ENCODE measurements at regions not wholly inside any gene's neighbourhood (a gene's known extent, or its start where the extent isn't known, plus 50 kb on each side); places are given as distances from the start of the nearest gene placed in this dataset.

GRCh38 chr2:12658310-12658945 is 58.3 kb upstream of the TRIB2 start:
- H3K4me1 Mint-ChIP-seq (ENCODE audit: low read depth), result peaks cover 14% of the 10 kb centered on the region
- H3K36me3 Mint-ChIP-seq (ENCODE audit: low read depth), result no peaks in the 10 kb centered on the region
- no peaks in the 10 kb centered on the region for H3K9me3 Mint-ChIP-seq
- H3K4me3 Mint-ChIP-seq, result no peak overlapping the region
- peak overlapping the region; percentile 51 for H3K27ac Mint-ChIP-seq
- DNase-seq, result no peak
- no peaks in the 10 kb centered on the region for H3K27me3 Mint-ChIP-seq

GRCh38 chr2:12661489-12661888 is 55.2 kb upstream of the TRIB2 start:
- no peaks in the 10 kb centered on the region for H3K27me3 Mint-ChIP-seq
- no peak for DNase-seq
- no peak overlapping the region for H3K27ac Mint-ChIP-seq
- H3K36me3 Mint-ChIP-seq (ENCODE audit: low read depth), result peaks cover 4% of the 10 kb centered on the region
- H3K9me3 Mint-ChIP-seq, result peaks cover 5% of the 10 kb centered on the region
- peaks cover 14% of the 10 kb centered on the region for H3K4me1 Mint-ChIP-seq (ENCODE audit: low read depth)
- H3K4me3 Mint-ChIP-seq, result no peak overlapping the region

GRCh38 chr2:12663306-12664037 is 53.3 kb upstream of the TRIB2 start:
- no peak overlapping the region for H3K27ac Mint-ChIP-seq
- H3K4me1 Mint-ChIP-seq (ENCODE audit: low read depth), result peaks cover 3% of the 10 kb centered on the region
- peaks cover 4% of the 10 kb centered on the region for H3K36me3 Mint-ChIP-seq (ENCODE audit: low read depth)
- DNase-seq, result no peak
- H3K4me3 Mint-ChIP-seq, result no peak overlapping the region
- H3K9me3 Mint-ChIP-seq, result peaks cover 7% of the 10 kb centered on the region
- H3K27me3 Mint-ChIP-seq, result no peaks in the 10 kb centered on the region

GRCh38 chr2:12665334-12665733 is 51.4 kb upstream of the TRIB2 start:
- Mint-ChIP-seq H3K27ac (no peak overlapping the region), H3K4me3 (no peak overlapping the region), H3K27me3 (no peaks in the 10 kb centered on the region), H3K9me3 (peaks cover 7% of the 10 kb centered on the region), H3K36me3 (ENCODE audit: low read depth) (peaks cover 4% of the 10 kb centered on the region), H3K4me1 (ENCODE audit: low read depth) (no peaks in the 10 kb centered on the region)
- no peak for DNase-seq

GRCh38 chr2:12666445-12666844 is 50.3 kb upstream of the TRIB2 start:
- Mint-ChIP-seq H3K9me3 (peaks cover 7% of the 10 kb centered on the region), H3K36me3 (ENCODE audit: low read depth) (peaks cover 4% of the 10 kb centered on the region), H3K27ac (no peak overlapping the region), H3K4me1 (ENCODE audit: low read depth) (no peaks in the 10 kb centered on the region), H3K27me3 (no peaks in the 10 kb centered on the region), H3K4me3 (no peak overlapping the region)
- DNase-seq, result no peak

Measured in activated T-cell treated with anti-CD3 and anti-CD28 coated beads, Interleukin-2, amount 50 U/mL, for 24 hours (primary cell).